Calu3 (cell line): ENCODE measurements at regions not wholly inside any gene's neighbourhood (a gene's known extent, or its start where the extent isn't known, plus 50 kb on each side); places are given as distances from the start of the nearest gene placed in this dataset.

Source experiments
- BruUV-seq: library from RNA; stranded (reverse); fragments of 400-500 nt; replicated peaks from 2 replicates; lab custom pipeline; 2021; lab: Mats Ljungman, UMichigan
- CTCF ChIA-PET: fragments of 300-600 bp; sonication (Branson Sonifier 250); formaldehyde crosslinking; loops from one replicate; lab custom pipeline; 2022; ENCODE audit warnings: antibody characterized with exemption; lab: Charles Lee
- DNase-seq: peaks from one replicate; pipeline ENCODE4 v3.0.0; 2022
- H3K27ac Mint-ChIP-seq: one replicate; pipeline ENCODE4 v1.8.0; 2022; ENCODE audit warnings: mixed read lengths; ENCODE audit not compliant: unreplicated experiment
- H3K27me3 Mint-ChIP-seq: one replicate; pipeline ENCODE4 v1.8.0; 2022; ENCODE audit warnings: mixed read lengths; ENCODE audit not compliant: unreplicated experiment
- H3K36me3 Mint-ChIP-seq: one replicate; pipeline ENCODE4 v1.8.0; 2022; ENCODE audit warnings: mild to moderate bottlenecking, moderate library complexity, mixed read lengths; ENCODE audit not compliant: insufficient read depth, unreplicated experiment
- H3K4me1 Mint-ChIP-seq: one replicate; pipeline ENCODE4 v1.8.0; 2022; ENCODE audit warnings: mild to moderate bottlenecking, low read depth, mixed read lengths; ENCODE audit not compliant: unreplicated experiment
- H3K4me3 Mint-ChIP-seq: one replicate; pipeline ENCODE4 v1.8.0; 2022; ENCODE audit warnings: mild to moderate bottlenecking, low read depth, moderate library complexity, mixed read lengths; ENCODE audit not compliant: unreplicated experiment
- H3K9me3 Mint-ChIP-seq: one replicate; pipeline ENCODE4 v1.8.0; 2022; ENCODE audit warnings: low read depth, mixed read lengths; ENCODE audit not compliant: unreplicated experiment
- CTCF ChIP-seq: fragments of 200-600 bp; IDR thresholded peaks from one replicate; pipeline ENCODE4 v1.8.0; 2022; ENCODE audit warnings: antibody characterized with exemption; ENCODE audit not compliant: unreplicated experiment
- intact Hi-C: fragments of 100-400 bp; cut with micrococcal nuclease; formaldehyde crosslinking; loops from one replicate; pipeline ENCODE4 v1.10.0; 2022; ENCODE audit not compliant: unreplicated experiment

GRCh38 chr4:123327346-123327745 is 69.2 kb upstream of the SPRY1 start:
- Mint-ChIP-seq H3K9me3 (no peaks in the 10 kb centered on the region), H3K27ac (no peak overlapping the region), H3K36me3 (no peaks in the 10 kb centered on the region), H3K4me3 (no peak overlapping the region), H3K27me3 (no peaks in the 10 kb centered on the region), H3K4me1 (no peaks in the 10 kb centered on the region)
- DNase-seq, result no peak
- intact Hi-C loops, result no loop called here
- no peak for TF ChIP-seq CTCF
- BruUV-seq, result no TSS peak
- CTCF ChIA-PET, result no interaction called here

- H3K27me3 Mint-ChIP-seq, result no peaks in the 10 kb centered on the region
- no peak overlapping the region for H3K4me3 Mint-ChIP-seq
- TF ChIP-seq CTCF, result no peak
- peaks cover 2% of the 10 kb centered on the region for H3K9me3 Mint-ChIP-seq
- BruUV-seq, result no TSS peak
- intact Hi-C loops, result no loop called here
- no peak overlapping the region for H3K27ac Mint-ChIP-seq
- CTCF ChIA-PET, result no interaction called here
- no peak for DNase-seq
- H3K36me3 Mint-ChIP-seq, result no peaks in the 10 kb centered on the region
- H3K4me1 Mint-ChIP-seq, result no peaks in the 10 kb centered on the region
Observed at GRCh38 chr4:123327846-123328429, 68.7 kb upstream of the SPRY1 start.

- DNase-seq, result no peak
- H3K4me1 Mint-ChIP-seq, result peaks cover 11% of the 10 kb centered on the region
- no peak overlapping the region for H3K4me3 Mint-ChIP-seq
- no peak overlapping the region for H3K27ac Mint-ChIP-seq
- TF ChIP-seq CTCF, result no peak
- H3K36me3 Mint-ChIP-seq, result peaks cover 6% of the 10 kb centered on the region
- H3K27me3 Mint-ChIP-seq, result no peaks in the 10 kb centered on the region
- H3K9me3 Mint-ChIP-seq, result peaks cover 2% of the 10 kb centered on the region
- CTCF ChIA-PET, result no interaction called here
- no TSS peak for BruUV-seq
- intact Hi-C loops, result no loop called here
Observed at GRCh38 chr4:123338715-123339114, 57.9 kb upstream of the SPRY1 start.

- Mint-ChIP-seq H3K36me3 (peaks cover 6% of the 10 kb centered on the region), H3K27me3 (no peaks in the 10 kb centered on the region), H3K9me3 (peaks cover 2% of the 10 kb centered on the region), H3K27ac (peak overlapping the region; percentile 93), H3K4me1 (peaks cover 11% of the 10 kb centered on the region), H3K4me3 (no peak overlapping the region)
- intact Hi-C loops, result no loop called here
- BruUV-seq, result no TSS peak
- CTCF ChIA-PET, result no interaction called here
- TF ChIP-seq CTCF, result no peak
- no peak for DNase-seq
Observed at GRCh38 chr4:123339507-123340380, 56.9 kb upstream of the SPRY1 start.
